Fibroblast of skin of back (primary cell): ENCODE measurements at regions not wholly inside any gene's neighbourhood (a gene's known extent, or its start where the extent isn't known, plus 50 kb on each side); places are given as distances from the start of the nearest gene placed in this dataset.

Experiments used
- DNase-seq: peaks from one replicate; pipeline ENCODE4 v3.0.0-alpha.2; 2013

GRCh38 chr3:72127224-72127612 lies 342.3 kb upstream of the PROK2 start:
- no peak for DNase-seq

- peak; percentile 13 for DNase-seq
These were observed 341.7 kb upstream of the PROK2 start for GRCh38 chr3:72126441-72127223.

DNA sequence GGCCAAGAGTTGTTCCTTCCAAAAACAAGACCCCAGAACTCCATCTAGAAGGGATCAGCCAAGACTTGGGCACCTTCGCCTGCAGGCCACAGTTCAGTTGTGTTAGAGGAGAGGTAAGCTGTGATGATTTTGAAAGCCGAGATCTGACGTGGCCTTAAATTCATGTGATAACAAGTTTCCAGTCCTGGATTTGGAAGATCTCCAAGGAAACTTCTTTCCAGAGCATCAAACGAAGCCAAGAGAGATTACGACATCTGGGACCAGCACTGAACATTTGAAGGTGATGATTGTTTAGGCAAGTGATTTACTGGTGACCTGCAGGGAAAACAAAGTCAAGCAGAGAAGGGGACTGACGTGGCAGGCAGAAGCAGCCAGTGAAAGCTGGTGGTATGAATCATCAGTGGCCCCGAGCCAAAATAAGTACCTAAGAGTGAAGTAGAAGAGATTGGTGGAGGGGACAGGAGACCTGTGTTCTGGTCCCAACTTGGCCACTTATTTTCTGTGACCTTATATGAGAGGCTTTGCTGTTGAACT lies 339.0 kb upstream of the PROK2 start:
- DNase-seq = peak; percentile 88

DNA sequence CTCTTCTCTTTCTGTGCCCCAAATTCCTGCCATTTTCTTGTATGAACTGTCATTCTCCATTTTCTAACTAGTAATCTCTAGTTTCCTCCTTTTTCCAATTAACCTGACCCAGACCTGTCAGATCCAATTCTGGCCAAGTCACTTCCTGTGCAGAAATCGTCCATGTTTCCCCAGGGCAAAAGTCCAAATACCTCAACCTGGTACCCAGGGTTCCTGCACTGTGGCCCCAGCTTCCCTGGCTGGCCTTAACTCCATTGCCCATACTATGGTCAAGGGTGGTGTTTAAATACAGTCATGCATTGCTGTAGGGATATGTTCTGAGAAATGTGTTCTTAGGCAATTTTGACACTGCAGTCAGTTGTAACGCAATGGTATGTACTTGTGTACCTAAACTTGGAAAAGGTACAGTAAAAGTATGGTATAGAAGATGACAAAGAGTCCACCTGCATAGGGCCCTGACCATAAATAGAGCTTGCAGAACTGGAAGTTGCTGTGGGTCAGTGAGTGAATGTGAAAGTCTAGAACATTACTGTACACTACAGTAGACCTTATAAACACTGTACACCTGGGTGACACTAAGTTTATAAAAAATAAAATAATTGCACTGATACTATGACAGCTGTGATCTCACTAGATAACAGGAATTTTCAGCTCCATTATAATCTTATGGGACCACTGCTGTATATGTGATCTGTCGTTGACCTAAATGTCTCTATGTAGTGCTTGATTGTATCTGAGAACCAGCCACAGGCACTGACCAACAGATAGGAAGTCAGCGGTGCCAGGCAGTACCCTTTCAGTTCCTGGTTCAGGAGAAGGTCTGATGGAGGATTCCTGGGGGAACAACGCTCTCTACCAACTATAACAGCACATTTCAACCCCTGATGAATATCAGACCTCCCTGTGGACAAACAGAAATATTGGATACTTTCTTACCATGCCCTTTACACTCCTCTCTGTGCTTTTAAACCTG lies 336.1 kb upstream of the PROK2 start:
- DNase-seq = no peak

- no peak for DNase-seq
These were observed 335.1 kb upstream of the PROK2 start for GRCh38 chr3:72120039-72120438.

GRCh38 chr3:72118628-72119027 lies 333.7 kb upstream of the PROK2 start:
- no peak for DNase-seq

GRCh38 chr3:72116226-72116625 lies 331.3 kb upstream of the PROK2 start:
- no peak for DNase-seq

GRCh38 chr3:72115307-72115706 lies 330.4 kb upstream of the PROK2 start:
- no peak for DNase-seq

DNA sequence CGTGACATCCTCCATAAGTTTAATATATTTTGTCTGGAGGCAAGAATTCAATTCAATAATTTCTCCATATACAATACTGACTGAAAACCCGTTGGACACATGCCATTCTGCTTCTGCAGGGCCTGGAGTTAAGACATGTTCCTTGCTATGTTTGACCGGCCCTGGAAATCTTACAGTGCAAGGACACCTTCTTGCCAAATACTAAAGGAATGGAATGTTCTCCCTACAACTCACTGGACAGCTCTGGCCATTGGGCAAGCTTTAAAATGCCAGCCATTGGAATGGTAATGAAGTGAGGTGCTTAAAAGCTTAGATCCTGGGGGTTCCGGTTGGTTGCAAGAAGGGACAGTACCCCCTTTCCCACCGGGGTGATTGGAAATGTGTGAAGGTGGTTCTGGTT lies 329.8 kb upstream of the PROK2 start:
- DNase-seq = no peak

GRCh38 chr3:72113964-72114363 lies 329.0 kb upstream of the PROK2 start:
- DNase-seq = no peak

DNA sequence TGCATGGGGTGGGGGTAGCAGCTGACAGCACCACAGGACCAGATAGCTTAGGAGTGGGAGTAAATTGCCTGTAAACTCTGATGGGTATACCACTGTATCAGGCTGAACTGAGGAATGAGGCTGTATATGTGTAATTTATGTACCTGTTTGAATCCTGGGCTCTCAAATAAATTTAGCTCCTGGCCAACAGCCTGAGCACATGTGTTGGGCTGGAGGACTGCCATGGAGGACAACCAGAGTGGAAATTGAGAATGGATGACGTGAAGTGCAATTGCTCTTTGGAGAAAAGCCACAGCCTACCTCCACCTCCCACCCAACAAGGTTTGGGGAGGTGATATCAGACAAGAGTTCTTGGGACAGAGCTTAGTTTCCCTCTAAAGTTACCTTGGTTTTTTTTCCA lies 328.6 kb upstream of the PROK2 start:
- no peak for DNase-seq

DNA sequence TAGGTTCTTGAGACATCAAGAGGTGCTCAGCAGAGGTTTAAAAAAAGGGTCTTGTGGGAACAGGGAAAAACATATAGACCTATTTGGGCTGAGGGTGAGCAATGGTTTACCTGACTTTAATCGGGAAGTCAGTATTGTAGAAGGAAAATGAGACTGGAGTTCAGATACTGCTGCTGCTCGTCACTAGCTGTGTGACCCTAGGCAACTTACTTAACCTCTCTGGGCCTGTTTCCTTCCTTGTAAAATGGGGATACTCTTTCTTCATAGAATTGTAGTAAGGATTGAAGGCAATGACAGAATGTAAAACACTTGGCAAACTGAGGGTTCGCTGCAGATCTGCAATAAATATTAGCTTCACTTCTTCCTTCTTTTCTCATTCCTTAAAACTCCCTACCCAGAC lies 327.5 kb upstream of the PROK2 start:
- DNase-seq = no peak

DNA sequence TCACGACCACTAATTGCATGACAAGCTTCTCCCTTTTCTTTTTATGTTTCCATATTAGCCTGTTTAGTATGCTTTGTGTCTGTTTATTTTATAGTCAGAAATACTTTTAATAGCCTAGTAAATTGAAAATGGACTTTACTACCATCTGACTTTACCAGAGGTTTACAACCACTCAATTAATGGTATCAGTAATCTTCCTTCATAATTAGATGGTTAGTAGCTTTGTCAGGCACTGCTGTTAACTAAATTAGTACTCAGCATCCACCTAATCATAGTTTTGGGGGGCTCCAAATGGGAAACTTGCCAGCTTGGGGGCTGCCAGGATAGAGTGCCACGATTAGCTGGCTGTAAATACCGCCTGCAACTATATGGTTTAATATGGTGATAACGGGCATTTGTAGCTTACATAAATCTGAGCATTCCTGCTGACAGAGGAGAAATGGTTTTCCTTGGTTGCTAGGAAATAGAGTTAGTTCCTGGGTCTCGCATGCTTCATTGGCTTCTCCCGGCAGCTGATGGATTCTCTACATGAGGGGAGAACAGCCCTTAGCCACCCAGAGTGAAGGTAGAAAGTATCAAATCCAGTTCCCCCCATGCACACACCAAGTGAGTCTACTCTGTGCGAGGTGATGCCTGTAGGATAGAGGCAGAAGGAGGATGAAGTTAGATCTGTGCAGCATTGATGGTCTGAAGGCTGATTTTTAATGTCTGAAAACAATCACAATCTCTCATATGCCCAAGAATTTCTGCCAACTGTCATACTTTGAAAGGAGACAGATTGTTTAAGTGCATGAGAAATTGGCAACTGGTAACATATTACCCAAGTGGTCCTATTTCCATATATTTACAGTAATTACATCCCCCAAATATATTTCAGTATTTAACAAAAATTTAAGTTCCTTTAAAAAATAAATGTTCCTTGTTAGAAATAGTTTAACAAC lies 326.6 kb upstream of the PROK2 start:
- DNase-seq = no peak

- DNase-seq = no peak
These were observed 324.6 kb upstream of the PROK2 start for GRCh38 chr3:72109327-72110259.

DNA sequence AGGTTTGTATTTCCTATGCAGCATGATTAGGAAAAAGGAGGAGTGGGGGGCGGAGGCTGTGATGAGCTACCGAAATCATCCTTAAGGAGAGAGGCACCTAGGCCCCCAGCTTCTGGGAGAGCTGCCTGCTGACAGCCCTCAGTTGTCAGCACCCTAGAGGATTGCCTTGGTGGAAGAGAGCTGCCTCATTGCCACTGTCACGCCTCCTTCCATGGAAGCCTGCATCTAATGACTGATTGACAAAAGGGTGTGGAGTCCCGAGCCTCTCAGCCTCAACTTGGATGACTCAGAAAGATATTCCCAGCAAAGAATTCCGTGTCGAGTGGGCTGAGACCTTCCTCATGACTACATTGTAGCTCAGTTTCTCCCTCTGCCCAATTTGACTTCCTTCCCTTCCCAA lies 320.4 kb upstream of the PROK2 start:
- DNase-seq = peak; percentile 32

- DNase-seq = peak; percentile 11
These were observed 317.2 kb upstream of the PROK2 start for GRCh38 chr3:72102112-72102616.

- no peak for DNase-seq
These were observed 316.5 kb upstream of the PROK2 start for GRCh38 chr3:72101494-72101893.

GRCh38 chr3:72100601-72101187 lies 315.7 kb upstream of the PROK2 start:
- DNase-seq = peak; percentile 77

DNA sequence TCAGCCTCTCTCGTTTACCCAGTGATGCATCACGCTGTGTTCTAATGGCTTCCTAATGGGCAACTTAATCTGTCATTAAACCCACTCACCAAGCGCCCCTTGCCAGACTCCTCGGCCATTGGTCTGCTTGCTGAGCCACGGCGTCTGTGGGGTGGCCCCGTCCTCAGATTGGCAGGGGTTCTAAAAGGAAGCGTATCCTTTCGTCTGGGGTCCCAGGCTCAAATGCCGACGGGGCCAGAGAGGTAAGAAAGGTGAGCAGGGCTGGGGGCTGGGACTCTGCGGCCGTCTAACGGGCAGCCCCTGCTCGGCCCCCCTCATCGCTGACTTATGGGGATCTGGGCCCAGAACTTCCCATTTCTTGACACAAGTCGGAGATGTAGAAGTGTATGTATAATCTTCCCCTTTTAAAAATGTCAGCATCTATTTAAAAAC lies 315.1 kb upstream of the PROK2 start:
- DNase-seq = no peak

DNA sequence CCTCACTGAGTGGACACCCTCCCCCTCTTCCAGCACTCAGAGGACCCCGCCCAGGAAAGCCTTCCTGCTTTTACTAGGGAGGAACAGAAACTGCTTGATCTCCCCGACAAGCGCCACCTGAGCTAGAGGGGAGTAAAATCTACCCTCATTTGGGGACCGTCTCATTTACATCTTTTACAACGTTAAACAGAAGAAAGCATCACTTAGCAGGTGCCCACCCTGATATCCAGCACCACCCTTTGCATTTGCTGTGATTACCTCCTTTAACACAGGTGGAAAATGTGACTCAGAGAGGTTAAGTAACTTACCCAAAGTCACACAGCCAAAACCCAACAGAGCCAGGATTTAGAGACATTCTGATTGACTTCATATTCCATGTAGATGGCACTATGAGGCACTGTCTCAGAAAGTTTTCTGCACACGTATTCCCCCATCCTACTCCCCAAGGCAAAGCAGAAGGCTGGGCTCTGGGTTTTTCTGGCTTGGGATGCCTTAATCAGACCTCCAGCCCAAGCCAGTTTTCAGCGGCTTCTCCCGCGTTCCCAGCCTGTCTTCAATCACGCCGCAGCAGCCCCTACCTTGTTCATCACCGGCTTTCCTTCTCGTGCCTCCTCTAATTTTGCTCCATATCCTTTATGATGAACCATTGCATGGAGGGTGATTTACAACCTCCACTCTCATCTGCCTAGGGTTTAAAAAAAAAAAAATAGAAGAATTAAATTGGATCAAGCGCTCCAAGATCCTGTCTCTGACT lies 314.6 kb upstream of the PROK2 start:
- no peak for DNase-seq
